Stimulated activated CD4-positive, alpha-beta T cell treated with anti-CD3 and anti-CD28 coated beads, Interleukin-4, amount 100 ng/mL, for 4 hours (primary cell): ENCODE measurements at regions not wholly inside any gene's neighbourhood (a gene's known extent, or its start where the extent isn't known, plus 50 kb on each side); places are given as distances from the start of the nearest gene placed in this dataset.
"Not testable (repeated sequence)": the region's sequence is repeated elsewhere in the genome, so short reads cannot be mapped to it uniquely, and the experiment has no call there.

Experiments used
- DNase-seq, 2 experiments: peaks; one replicate each; pipeline ENCODE4 v3.0.0-alpha.2; 2020

GRCh38 chr6:141552031-141552430 is 580.7 kb upstream of the GJE1 start:
- DNase-seq = no peak

DNA sequence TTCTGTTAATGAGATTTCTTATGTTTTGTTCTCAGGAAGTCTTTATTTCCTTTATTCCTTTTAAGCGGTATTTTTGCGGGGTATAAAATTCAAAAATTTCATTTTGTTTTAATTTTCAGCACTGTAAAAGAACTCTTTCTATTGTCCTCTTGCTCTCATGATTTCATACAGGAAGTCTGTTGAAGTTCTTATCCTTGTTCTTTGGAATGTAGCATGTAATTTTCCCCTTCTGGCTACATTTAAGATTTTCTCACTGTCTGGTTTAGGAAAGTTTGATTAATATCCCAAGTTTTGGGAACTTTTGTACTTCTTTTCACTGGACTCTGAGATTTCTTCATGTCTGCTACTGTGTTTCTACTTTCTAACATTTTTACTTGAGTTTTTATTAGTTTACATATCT is 581.4 kb upstream of the GJE1 start:
- DNase-seq = no peak

DNA sequence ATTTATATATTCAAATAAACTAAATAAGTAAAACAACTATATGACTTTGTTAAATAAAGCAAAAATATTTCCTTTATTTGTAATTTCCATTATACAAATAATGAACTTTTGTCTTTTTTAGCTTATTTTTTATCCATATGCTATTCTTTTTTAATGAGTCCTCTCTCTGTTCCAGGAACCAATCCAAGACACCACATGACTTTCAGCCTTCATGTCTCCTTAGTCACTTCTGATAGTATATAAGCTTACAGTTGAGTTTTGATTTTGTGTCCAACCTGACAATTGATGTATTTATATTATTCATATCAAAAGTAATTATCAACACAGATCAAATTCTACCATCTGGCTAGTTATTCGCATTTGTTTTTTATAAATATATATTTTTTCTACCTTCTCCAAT is 582.3 kb upstream of the GJE1 start:
- DNase-seq = no peak

GRCh38 chr6:141548966-141549365 is 583.8 kb upstream of the GJE1 start:
- no peak for DNase-seq

- no peak for DNase-seq
These were observed 591.0 kb upstream of the GJE1 start for GRCh38 chr6:141541581-141542324.

GRCh38 chr6:141540207-141540606 is 592.5 kb upstream of the GJE1 start:
- DNase-seq = no peak

DNA sequence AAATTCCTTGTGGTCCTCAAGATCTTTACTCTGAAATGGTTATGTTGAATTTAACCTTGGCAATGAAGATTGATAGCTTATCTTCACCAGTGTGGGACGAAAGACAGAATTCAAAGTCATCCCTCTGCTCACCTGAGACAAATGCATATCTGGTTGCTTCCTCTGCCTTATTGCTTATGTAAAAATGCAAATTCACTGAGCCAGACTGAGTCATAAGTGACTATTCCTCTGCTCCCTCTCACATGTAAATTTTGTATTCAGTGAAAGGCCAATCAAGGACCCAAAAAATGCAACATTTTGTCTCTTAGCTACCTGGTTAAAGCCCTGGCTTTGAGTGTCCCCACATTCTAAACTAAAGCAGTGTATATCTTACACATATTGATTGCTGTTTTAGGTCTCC is 593.1 kb upstream of the GJE1 start:
- DNase-seq = no peak

DNA sequence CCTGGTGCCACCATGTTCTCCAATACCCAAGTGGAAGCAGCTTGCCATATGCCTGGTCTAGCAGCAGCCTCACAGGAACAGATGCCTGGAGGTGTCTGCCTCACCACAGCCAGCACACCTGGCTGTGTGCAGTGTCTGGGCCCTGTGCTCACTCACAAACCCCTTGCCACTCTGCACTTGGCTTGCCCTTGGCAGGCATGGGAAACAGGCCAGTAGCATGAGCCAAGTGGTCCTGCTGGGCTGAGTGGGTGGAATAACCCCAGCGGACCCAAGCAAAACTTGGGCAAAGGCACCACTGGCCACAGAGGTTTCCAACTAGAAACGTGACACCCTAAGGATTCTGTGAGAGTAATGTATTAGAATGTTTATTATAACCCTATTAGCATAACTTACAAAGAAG is 600.5 kb upstream of the GJE1 start:
- no peak for DNase-seq

- no peak for DNase-seq
These were observed 601.7 kb upstream of the GJE1 start for GRCh38 chr6:141531040-141531439.

DNA sequence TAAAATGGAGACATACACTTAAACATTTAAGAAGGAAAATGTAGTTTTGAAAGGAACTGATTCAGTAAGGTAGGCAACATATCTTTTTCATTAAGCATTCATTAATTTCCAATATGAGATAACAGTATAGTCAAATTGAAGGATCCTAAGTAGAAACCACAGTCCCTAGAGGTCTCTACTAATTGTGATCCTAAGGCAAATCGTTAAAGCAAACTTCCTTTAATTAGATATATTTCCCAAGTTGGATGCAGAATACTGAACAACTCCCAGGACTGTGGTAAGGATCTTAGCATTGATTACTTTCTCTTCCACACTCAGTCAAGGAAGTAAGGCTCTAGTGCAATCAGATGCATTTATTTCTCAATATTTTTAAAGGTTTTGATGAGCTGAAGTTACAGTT is 604.1 kb upstream of the GJE1 start:
- DNase-seq = no peak

GRCh38 chr6:141526985-141527384 is 605.7 kb upstream of the GJE1 start:
- DNase-seq = no peak

- no peak for DNase-seq
These were observed 611.3 kb upstream of the GJE1 start for GRCh38 chr6:141521440-141521839.

- no peak for DNase-seq
These were observed 618.9 kb upstream of the GJE1 start for GRCh38 chr6:141513830-141514229.

DNA sequence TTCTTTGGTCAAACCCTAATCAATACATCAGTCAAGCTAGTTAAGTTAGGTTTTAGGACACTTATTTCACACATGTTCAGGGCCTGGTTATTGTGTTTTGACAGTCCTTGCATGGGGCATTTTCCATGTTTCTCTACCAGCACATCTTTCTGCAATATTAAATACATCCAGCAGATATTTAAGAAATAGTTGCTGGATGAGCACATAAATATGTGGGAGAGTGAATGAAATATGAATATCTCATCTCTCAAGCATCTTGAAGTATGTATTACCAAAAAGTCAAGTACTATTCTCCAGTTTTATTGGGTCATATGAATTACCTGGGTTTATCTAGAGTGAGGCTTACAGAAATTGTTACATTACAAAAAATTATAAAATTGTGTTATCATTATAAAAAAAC is 621.9 kb upstream of the GJE1 start:
- no peak for DNase-seq

GRCh38 chr6:141506062-141506461 is 626.7 kb upstream of the GJE1 start:
- DNase-seq = not testable (repeated sequence)

DNA sequence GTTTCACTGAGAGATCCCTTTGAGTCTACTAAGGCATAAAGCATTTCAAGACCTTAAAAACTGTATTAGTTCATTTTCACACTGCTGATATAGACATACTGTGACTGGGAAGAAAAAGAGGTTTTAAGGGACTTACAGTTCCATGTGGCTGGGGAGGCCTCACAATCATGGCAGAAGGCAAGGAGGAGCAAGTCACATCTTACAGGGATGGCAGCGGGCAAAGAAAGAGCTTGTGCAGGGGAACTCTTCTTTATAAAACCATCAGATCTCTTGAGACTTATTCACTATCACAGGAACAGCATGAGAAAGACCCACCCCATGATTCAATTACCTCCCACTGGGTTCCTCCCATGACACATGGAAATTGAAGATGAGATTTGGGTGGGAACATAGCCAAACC is 628.4 kb upstream of the GJE1 start:
- not testable (repeated sequence) for DNase-seq

GRCh38 chr6:141501616-141502015 is 631.1 kb upstream of the GJE1 start:
- no peak for DNase-seq

DNA sequence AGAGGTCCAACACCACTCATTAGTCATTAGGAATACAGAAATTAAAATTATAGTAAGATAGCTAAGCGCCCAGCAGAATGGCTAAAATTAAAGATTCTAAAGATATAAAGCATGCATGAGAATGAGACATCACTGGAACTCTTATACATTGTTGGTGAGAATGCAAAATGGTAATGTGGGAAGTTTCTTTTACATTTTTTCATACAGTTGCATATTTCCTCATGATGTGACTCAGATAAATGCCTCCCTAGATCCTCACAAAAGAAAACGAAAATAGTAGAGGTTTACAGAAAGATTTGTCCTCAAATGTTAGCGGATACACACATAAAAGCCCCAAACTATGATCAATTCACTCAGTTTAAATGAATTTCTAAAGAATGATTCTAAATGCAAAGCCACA is 633.7 kb upstream of the GJE1 start:
- no peak for DNase-seq

- DNase-seq = no peak
These were observed 640.0 kb upstream of the GJE1 start for GRCh38 chr6:141492521-141493284.

GRCh38 chr6:141491684-141492083 is 641.0 kb upstream of the GJE1 start:
- no peak for DNase-seq

GRCh38 chr6:141490982-141491381 is 641.7 kb upstream of the GJE1 start:
- no peak for DNase-seq

- DNase-seq = no peak
These were observed 644.2 kb upstream of the GJE1 start for GRCh38 chr6:141488488-141488887.

DNA sequence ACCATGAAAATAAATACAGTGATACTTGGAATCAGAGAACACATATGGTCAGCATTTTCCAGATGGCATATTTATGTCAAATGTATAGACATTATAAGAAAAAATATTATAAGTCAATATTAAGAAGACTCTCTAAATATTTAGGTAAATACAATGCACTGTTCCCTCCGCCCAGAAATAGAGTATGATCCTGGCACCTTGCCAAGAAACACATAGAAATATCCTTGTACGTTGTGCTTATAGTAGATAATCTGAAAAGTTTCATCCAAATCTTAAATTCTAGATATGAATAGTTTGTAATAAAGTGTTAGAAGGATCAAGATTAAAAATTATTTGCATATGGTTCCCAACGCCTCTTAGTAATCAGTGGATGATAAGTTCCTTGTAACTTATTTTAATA is 645.8 kb upstream of the GJE1 start:
- no peak for DNase-seq

- no peak for DNase-seq
These were observed 648.0 kb upstream of the GJE1 start for GRCh38 chr6:141484711-141485110.

DNA sequence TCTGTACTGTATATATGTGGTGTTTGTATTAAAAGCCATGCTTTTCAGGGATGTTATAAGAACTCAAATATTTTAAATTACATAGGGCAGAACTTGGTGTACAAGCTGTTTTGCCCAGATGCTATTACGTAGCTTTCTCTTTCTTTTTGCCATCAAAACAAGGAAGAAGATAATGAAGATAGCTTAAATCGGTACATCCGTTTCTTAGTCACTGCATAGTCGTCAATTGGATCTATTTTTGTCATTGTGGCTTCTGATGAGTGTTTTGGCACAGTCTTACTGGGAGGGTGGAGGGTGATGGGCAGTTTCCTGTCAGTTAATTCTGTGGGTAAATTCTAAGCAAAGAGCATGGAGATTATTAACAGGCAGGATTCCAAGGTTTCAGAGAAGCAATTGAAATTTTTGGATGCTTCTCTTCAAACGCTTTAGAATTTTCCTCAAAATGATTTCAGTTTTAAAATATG is 649.1 kb upstream of the GJE1 start:
- DNase-seq = peak; percentile 5 to 50
